Stimulated activated CD4-positive, alpha-beta T cell treated with anti-CD3 and anti-CD28 coated beads, TNF-alpha, amount 100 ng/mL, for 48 hours (primary cell): ENCODE measurements at regions not wholly inside any gene's neighbourhood (a gene's known extent, or its start where the extent isn't known, plus 50 kb on each side); places are given as distances from the start of the nearest gene placed in this dataset.
"Not testable (repeated sequence)": the region's sequence is repeated elsewhere in the genome, so short reads cannot be mapped to it uniquely, and the experiment has no call there.

Experiments
- DNase-seq, 3 donors: peaks; one replicate each; pipeline ENCODE4 v3.0.0-alpha.2; 2020; ENCODE audit warnings: low read depth in 3 of 3

- DNase-seq, result no peak
Observed at GRCh38 chr11:42837994-42838393, 473.8 kb upstream of the API5 start.

- DNase-seq, result no peak
Observed at GRCh38 chr11:42840176-42840829, 471.5 kb upstream of the API5 start.

DNA sequence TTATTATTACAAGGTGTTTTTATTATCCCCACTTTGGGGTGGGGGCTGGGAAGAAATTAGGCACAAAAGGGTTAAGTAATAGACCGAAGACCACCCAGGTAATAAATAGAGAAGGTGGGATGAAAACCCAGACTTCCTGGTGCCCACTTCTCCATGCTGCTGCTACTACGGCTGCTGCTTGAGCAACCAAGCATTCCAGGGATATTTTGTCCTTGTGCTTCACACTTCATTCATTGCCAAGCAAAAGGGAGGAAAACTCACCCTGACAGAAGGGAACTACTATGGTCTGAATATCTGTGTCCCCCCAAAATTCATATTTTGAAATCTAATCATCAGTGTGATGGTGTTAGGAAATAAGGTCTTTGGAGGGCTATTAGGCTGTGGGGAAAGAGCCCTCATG lies 470.9 kb upstream of the API5 start:
- no peak for DNase-seq

DNA sequence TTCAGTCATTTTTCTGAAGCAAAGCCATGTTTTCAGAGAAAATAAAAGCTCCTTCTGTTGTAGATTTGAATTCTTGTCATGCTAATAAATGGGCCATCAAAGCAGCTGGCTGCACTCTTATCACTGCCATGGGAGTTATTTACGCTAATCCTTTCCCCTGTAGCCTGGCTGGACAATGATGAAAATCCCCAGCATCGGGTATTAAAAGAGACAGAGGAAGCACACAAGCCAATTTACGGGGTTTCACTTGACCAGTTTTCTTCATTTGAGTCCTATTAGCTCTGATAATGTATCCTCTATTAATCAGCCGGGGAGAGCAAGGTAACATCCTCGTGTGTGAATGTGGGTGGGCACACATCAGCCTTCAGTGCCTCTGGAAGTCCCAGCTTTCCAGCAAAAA lies 470.2 kb upstream of the API5 start:
- DNase-seq, result no peak

DNA sequence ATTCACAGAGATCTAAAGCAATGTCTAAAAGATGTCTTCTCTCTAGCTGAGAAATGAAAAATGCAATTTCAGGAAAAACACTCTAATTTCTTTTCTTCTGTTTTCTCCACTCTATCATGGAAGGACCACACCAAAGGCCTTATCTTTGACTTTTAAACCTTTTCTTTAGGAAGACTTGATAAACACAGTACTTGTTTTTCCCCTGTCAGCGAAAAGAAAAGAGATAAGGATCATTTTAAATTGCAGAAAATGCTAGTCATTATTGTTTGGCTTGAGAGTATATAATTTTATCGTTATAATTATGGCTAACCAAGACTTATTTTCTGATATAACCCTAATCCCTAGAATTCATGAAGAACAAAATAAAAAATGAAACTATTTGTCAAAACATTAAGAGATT lies 462.4 kb upstream of the API5 start:
- DNase-seq, result no peak

- no peak for DNase-seq
Observed at GRCh38 chr11:42857344-42857743, 454.5 kb upstream of the API5 start.

DNA sequence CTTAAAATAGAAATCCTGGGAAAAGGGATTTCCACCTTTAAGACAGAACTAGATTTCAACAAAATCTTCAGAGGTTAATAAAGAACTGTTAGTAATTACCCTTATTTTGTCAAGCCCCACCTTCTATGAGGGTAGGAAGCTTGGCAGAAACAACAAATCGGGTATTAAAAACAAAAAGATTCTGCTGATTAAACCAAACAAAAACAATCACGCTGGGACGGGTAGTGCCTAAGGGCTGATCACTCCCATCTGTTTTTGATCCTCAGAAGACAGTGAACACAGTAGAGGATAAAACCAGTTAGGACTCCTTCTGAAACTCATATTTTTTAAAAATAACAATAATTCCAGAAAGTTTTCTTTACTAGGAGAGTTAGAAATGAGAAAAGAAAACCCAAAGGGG lies 441.3 kb upstream of the API5 start:
- DNase-seq, result no peak

DNA sequence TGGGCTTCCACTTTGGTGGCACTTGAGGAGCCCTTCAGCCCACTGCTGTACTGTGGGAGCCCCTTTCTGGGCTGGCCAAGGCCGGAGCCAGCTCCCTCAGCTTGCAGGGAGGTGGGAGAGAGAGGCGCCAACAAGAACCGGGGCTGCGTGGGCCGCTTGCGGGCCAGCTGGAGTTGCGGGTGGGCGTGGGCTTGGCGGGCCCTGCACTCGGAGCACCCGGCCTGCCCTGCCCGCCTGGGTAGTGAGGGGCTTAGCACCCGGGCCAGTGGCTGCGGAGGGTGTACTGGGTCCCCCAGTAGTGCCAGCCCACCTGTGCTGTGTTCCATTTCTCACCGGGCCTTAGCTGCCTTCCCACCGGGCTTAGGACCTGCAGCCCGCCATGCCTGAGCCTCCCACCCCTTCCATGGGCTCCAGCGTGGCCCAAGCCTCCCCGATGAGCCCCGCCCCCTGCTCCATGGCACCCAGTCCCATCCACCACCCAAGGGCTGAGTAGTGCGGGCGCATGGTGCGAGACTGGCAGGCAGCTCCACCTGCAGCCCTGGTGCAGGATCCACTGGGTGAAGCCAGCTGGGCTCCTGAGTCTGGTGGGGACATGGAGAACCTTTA lies 437.9 kb upstream of the API5 start:
- DNase-seq, result not testable (repeated sequence)

DNA sequence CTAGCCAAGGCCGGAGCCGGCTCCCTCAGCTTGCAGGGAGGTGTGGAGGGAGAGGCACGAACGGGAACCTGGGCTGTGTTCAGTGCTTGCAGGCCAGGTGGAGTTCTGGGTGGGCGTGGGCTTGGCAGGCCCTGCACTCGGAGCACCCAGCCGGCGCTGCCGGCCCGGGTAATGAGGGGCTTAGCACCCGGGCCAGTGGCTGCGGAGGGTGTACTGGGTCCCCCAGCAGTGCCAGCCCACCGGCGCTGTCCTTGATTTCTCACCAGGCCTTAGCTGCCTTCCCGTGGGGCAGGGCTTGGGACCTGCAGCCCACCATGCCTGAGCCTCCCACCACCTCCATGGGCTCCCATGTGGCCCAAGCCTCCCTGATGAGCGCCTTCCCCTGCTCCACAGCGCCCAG lies 430.5 kb upstream of the API5 start:
- DNase-seq, result not testable (repeated sequence)

- no peak for DNase-seq
Observed at GRCh38 chr11:42890773-42891172, 421.0 kb upstream of the API5 start.

DNA sequence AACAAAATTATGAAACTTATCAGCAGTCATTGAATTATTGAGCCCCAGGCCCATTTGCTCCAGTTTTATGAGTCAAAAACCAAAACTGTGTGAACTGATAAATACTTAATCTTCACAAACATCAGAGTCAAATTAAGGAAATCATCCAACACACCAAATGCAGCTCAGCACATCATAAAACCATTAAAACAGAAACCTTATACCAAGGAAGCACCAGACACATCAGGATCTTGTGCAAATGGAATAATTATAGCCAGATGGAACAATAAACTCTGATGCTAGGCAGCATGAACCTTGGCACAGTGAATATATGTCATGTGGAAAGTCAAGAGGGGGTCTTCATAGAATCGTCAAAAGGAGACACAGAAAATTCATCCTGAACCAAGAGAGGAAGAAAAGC lies 410.7 kb upstream of the API5 start:
- no peak for DNase-seq

DNA sequence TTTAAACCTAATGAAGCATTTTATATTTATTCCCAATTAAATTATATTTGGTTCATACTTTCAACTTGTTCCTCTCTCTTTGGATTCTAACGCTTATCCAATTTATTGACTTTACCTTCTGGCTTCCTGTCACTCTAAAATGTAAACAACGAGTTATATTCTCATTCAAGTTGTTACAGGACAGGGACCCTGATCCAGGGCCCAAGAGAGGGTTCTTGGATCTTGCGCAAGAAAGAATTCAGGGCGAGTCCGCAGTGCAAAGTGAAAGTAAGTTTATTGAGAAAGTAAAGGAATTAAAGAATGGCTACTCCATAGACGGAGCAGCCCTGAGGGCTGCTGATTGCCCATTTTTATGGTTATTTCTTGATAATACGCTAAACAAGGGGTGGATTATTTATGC lies 405.6 kb upstream of the API5 start:
- DNase-seq, result no peak

DNA sequence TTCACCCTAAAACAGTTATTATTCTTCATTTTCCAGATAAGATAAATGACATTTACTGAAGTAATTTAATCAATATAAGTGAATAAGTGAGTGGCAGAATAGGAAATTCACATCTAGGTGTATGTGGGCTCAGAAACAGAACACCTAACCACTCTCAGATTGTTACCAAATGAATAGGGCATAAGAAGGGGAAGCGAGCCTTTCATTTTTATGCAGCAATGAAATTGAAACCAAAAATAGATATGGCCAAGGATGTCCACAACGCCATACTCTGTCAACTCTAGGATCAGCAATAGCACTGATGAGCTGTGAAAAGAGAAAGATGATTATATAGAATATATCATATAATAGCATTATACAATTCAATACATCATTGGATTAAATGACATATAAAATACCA lies 398.1 kb upstream of the API5 start:
- DNase-seq, result no peak

DNA sequence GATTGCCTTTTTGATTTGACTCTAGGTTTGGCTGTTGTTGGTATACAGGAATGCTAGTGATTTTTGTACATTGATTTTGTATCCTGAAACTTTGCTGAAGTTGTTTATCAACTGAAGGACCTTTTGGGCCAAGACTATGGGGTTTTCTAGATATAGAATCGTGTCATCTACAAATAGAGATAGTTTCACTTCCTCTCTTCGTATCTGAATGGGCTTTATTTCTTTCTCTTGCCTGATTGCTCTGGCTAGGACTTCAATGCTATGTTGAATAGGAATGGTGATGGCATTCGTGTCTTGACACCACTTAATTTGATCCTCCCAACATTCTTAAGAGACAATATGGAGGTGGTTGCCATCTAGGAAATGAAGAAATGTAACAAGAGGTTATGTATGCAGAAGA lies 388.1 kb upstream of the API5 start:
- DNase-seq, result no peak

DNA sequence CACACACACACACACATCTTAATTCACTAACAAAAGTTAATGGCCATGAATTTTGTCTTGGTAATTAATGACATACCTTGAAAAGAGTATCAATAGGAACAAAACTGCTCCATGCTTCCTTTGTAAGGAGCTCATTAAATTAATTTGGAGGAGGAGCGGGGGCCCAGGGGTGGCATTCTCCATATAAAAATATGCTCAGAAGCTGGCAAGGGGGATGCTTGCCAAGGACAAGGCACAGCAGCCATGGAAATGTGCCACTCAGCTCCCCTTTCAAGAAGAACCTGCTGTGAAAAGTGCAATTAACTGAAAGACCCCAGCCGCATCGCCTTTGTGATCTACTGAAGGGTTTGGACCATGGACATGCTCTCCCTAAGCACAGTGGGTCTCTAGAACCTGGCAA lies 385.9 kb upstream of the API5 start:
- DNase-seq, result no peak

GRCh38 chr11:42947405-42947804 lies 364.4 kb upstream of the API5 start:
- DNase-seq, result no peak

DNA sequence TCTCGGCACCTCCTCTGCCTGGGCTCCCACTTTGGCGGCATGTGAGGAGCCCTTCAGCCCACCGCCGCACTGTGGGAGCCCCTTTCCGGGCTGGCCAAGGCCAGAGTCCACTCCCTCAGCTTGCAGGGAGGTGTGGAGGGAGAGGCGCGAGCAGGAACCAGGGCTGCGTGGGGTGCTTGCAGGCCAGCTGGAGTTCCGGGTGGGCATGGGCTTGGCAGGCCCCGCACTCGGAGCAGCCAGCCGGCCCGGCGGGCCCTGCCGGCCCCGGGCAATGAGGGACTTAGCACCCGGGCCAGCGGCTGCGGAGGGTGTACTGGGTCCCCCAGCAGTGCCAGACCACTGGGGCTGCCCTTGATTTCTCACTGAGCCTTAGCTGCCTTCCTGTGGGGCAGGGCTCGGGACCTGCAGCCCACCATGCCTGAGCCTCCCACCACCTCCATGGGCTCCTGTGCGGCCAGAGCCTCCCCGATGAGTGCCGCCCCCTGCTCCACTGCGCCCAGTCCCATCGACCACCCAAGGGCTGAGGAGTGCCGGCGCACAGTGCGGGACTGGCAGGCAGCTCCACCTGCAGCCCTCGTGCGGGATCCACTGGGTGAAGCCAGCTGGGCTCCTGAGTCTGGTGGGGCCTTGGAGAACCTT lies 361.9 kb upstream of the API5 start:
- not testable (repeated sequence) for DNase-seq

DNA sequence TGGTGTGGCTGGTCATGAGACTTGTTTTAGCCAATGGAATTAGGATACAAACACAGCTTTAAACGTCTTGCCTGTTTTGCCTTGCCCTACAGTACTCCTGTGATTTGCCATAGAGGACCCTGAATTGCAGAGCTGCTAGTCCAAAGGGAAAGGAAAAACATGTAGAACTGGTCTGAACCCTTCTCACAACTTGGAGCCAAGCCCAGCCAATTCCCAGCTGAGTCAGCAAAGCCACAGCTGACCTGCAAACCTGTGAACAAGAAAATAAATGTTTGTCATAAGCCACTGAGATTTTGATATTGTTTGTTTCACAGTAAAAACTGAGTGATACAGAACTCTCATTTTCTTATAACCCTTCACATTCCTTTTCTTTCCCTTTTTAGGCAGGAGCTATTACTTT lies 360.5 kb upstream of the API5 start:
- DNase-seq, result no peak

DNA sequence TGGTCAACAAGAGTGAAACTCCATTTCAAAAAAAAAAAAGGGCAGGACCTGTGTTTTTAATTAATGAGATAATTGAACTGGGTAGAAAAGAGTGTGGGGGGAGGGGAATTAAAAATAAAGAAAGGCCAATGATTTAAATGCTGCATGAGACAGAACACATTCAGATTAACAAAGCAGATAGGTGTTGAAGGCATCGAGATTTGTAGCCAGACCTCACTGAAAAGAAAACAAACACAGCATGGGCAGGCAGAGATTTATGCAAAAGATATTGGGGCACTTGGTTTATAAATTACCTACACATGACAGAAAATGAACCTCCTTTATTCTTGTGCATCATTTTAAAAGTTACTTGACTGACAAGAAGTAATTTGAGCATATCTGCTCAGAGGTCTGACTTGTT lies 354.0 kb upstream of the API5 start:
- no peak for DNase-seq

DNA sequence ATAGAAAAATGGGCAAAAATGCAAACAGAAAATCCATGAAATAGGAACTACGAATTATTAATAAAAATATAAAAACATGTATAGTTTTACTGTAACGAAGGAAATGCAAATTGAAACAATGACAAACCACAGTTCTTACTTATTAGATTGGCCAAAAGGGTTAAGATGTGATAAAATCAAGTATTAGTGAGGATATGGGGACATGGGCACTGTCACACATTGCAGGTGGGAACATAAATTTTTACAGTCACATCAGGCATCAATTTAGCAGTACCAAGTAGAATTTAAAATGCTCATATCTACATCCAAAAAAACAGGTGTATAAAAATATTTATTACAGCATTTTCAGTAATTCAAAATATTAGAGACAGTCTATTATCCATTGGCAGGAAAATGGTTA lies 353.2 kb upstream of the API5 start:
- DNase-seq, result no peak

DNA sequence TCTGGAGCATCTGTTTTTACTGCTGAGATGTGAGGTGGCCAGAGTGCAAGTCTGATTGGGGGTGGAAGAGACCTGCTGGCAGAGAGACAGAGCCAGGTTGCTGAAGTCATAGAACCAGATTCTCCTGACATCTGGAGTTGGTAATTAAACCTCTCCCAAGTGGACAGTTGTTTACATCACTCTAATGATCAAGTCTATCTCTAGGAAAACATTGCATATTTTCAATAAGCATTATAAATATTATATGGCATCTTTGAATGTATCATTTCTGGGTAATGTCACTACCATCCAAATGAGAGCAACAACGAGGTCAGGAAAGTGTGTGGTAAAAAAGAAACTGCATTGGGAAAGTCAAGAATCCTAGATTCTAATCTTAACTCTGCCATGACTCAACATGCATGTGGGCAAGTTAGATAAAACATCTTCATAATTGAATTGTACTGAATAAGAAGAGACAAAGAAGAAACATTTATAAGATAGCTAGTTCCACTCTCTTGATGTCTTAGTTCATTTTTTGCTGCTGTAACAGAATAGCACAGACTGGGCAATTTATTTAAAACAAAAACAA lies 351.2 kb upstream of the API5 start:
- no peak for DNase-seq

DNA sequence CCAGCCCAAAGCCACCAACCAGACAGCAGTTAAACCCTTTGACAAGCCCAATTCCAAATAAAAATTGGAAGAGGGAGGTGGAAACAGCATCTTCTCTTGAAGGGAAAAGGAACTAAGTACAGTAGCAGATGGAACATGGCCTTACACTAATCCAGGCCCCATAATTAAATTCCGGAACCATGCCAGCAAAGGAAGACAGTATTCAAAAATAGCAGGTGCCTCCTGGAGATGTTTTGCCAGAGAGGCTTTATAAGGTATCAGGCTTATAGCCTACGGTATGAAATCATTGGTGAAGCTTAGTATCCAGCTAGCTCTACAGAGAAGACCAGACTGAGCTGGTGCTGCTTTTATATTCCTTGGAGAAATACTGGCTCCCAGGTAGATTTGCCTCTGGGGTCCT lies 344.1 kb upstream of the API5 start:
- DNase-seq, result no peak

- no peak for DNase-seq
Observed at GRCh38 chr11:42972741-42973140, 339.1 kb upstream of the API5 start.
